Choroid plexus epithelial cell (primary cell): ENCODE measurements at regions not wholly inside any gene's neighbourhood (a gene's known extent, or its start where the extent isn't known, plus 50 kb on each side); places are given as distances from the start of the nearest gene placed in this dataset.

Source experiments
- DNase-seq: peaks from one replicate; pipeline ENCODE4 v3.0.0-alpha.2; 2010; ENCODE audit warnings: low read depth
- H3K4me3 ChIP-seq: 2 replicates; pipeline ENCODE4 v1.5.1; 2011; ENCODE audit warnings: low read depth, mild to moderate bottlenecking, control low read depth, low read length, moderate library complexity
- CTCF ChIP-seq: conservative IDR thresholded peaks from 2 replicates; pipeline ENCODE4 v1.5.1; 2011; ENCODE audit warnings: low read depth, mild to moderate bottlenecking, control low read depth, inconsistent platforms, low read length, moderate library complexity

GRCh38 chr12:107477018-107477417 lies 208.6 kb upstream of the PWP1 start:
- no peak for DNase-seq
- no peak overlapping the region for H3K4me3 ChIP-seq
- no peak for TF ChIP-seq CTCF

- no peak for DNase-seq
- no peak overlapping the region for H3K4me3 ChIP-seq
- no peak for TF ChIP-seq CTCF
Measured at GRCh38 chr12:107477947-107478610, 207.5 kb upstream of the PWP1 start.

- peak; percentile 40 for DNase-seq
- H3K4me3 ChIP-seq: no peak overlapping the region
- no peak for TF ChIP-seq CTCF
Measured at GRCh38 chr12:107478881-107479280, 206.7 kb upstream of the PWP1 start.

- no peak for DNase-seq
- no peak for TF ChIP-seq CTCF
- no peak overlapping the region for H3K4me3 ChIP-seq
Measured at GRCh38 chr12:107480836-107481608, 204.6 kb upstream of the PWP1 start.

- TF ChIP-seq CTCF: no peak
- no peak for DNase-seq
- no peak overlapping the region for H3K4me3 ChIP-seq
Measured at GRCh38 chr12:107484230-107484629, 201.4 kb upstream of the PWP1 start.

GRCh38 chr12:107484941-107485340 lies 200.7 kb upstream of the PWP1 start:
- no peak for TF ChIP-seq CTCF
- no peak overlapping the region for H3K4me3 ChIP-seq
- no peak for DNase-seq

- no peak overlapping the region for H3K4me3 ChIP-seq
- TF ChIP-seq CTCF: no peak
- DNase-seq: peak; percentile 57
Measured at GRCh38 chr12:107485731-107486130, 199.9 kb upstream of the PWP1 start.
